Kidney (tissue), 13 donors: ENCODE measurements at regions not wholly inside any gene's neighbourhood (a gene's known extent, or its start where the extent isn't known, plus 50 kb on each side); places are given as distances from the start of the nearest gene placed in this dataset.
"Not testable (repeated sequence)": the region's sequence is repeated elsewhere in the genome, so short reads cannot be mapped to it uniquely, and the experiment has no call there.

Experiments
- DNase-seq, 5 donors: peaks; one replicate each; pipeline ENCODE4 v3.0.0-alpha.2; 2013 to 2020
- FAIRE-seq: peaks from 2 replicates; lab custom pipeline; 2012; peaks lifted over from hg19 to GRCh38; lab: Jason Lieb, UNC
- H3K27ac ChIP-seq, 2 donors: one replicate each; pipeline ENCODE4 v1.7.0; 2013; ENCODE audit warnings: low read depth in 2 of 2, low read length in 2 of 2, inconsistent platforms in 1 of 2
- H3K27me3 ChIP-seq: one replicate; pipeline ENCODE4 v1.7.1; 2013; ENCODE audit warnings: low read length, inconsistent platforms; ENCODE audit not compliant: control insufficient read depth, insufficient read depth
- H3K36me3 ChIP-seq, 3 donors: one replicate each; pipeline versions ENCODE4 v1.7.0 to v1.7.1; 2013; ENCODE audit warnings: low read length in 3 of 3, control low read depth in 1 of 3, inconsistent platforms in 1 of 3; ENCODE audit not compliant: insufficient read depth in 3 of 3, control insufficient read depth in 2 of 3
- H3K4me1 ChIP-seq, 3 donors: one replicate each; pipeline versions ENCODE4 v1.7.0 to v1.7.1; 2013; ENCODE audit warnings: low read length in 3 of 3, inconsistent platforms in 1 of 3, low read depth in 1 of 3; ENCODE audit not compliant: control insufficient read depth in 2 of 3, insufficient read depth in 2 of 3
- H3K4me3 ChIP-seq, 3 donors: one replicate each; pipeline versions ENCODE4 v1.7.0 to v1.8.1; 2013; ENCODE audit warnings: low read length in 3 of 3, control low read depth in 1 of 3, inconsistent platforms in 1 of 3
- H3K9ac ChIP-seq, 3 donors: one replicate each; pipeline versions ENCODE4 v1.7.0 to v1.7.1; 2013; ENCODE audit warnings: low read length in 3 of 3, control low read depth in 1 of 3, inconsistent platforms in 1 of 3
- H3K9me3 ChIP-seq, 3 donors: one replicate each; pipeline versions ENCODE4 v1.7.0 to v1.7.1; 2013; ENCODE audit warnings: low read length in 3 of 3, control low read depth in 1 of 3, inconsistent platforms in 1 of 3; ENCODE audit not compliant: control insufficient read depth in 2 of 3, insufficient read depth in 1 of 3
- CTCF ChIP-seq: IDR thresholded peaks from 3 replicates; pipeline ENCODE4 v1.5.1; 2012; ENCODE audit warnings: mild to moderate bottlenecking, moderate library complexity, borderline replicate concordance; ENCODE audit not compliant: insufficient read depth; ENCODE audit errors: extremely low read depth
- intact Hi-C: fragments of 100-400 bp; cut with DNase I; formaldehyde crosslinking; loops from one replicate; pipeline ENCODE4 v1.11.1; 2022
- donor health status: control.
- donor health status: control.
- donor health status: control.
- donor health status: control.
- donor health status: control.
- donor health status: DM: yes; HTN: yes; CAD: no.
- donor health status: Normal renal cell carcinoma (clear cell type).

- Histone ChIP-seq H3K9ac (no peak overlapping the region), H3K27me3 (no peaks in the 10 kb centered on the region), H3K27ac (no peak overlapping the region), H3K4me1 (no peaks in the 10 kb centered on the region), H3K36me3 (no peaks in the 10 kb centered on the region), H3K9me3 (no peaks in the 10 kb centered on the region), H3K4me3 (no peak overlapping the region)
- no peak for DNase-seq
- intact Hi-C loops: no loop called here
- FAIRE-seq: no peak
- TF ChIP-seq CTCF: no peak
Measured at GRCh38 chrX:67346667-67347066, 197.2 kb upstream of the AR start.

GRCh38 chrX:67347145-67347544 is 196.7 kb upstream of the AR start:
- intact Hi-C loops: no loop called here
- Histone ChIP-seq H3K9ac (no peak overlapping the region), H3K27ac (no peak overlapping the region), H3K9me3 (no peaks in the 10 kb centered on the region), H3K27me3 (no peaks in the 10 kb centered on the region), H3K4me3 (no peak overlapping the region), H3K4me1 (no peaks in the 10 kb centered on the region), H3K36me3 (no peaks in the 10 kb centered on the region)
- FAIRE-seq (no peak), DNase-seq (no peak)
- no peak for TF ChIP-seq CTCF

GRCh38 chrX:67351411-67351810 is 192.4 kb upstream of the AR start:
- no peaks in the 10 kb centered on the region for H3K36me3 ChIP-seq
- DNase-seq (no peak), FAIRE-seq (no peak)
- no peak overlapping the region for H3K9ac ChIP-seq
- no peaks in the 10 kb centered on the region for H3K4me1 ChIP-seq
- no peaks in the 10 kb centered on the region for H3K9me3 ChIP-seq
- no peaks in the 10 kb centered on the region for H3K27me3 ChIP-seq
- no peak overlapping the region for H3K27ac ChIP-seq
- no peak overlapping the region for H3K4me3 ChIP-seq
- TF ChIP-seq CTCF: no peak
- intact Hi-C loops: no loop called here

- DNase-seq (no peak), FAIRE-seq (no peak)
- Histone ChIP-seq H3K4me1 (no peaks in the 10 kb centered on the region), H3K9me3 (no peaks in the 10 kb centered on the region), H3K36me3 (no peaks in the 10 kb centered on the region), H3K27ac (no peak overlapping the region), H3K4me3 (no peak overlapping the region), H3K27me3 (no peaks in the 10 kb centered on the region), H3K9ac (no peak overlapping the region)
- intact Hi-C loops: no loop called here
- TF ChIP-seq CTCF: no peak
Measured at GRCh38 chrX:67353651-67354370, 190.0 kb upstream of the AR start.

- H3K27ac ChIP-seq, H3K27me3 ChIP-seq, H3K4me1 ChIP-seq, H3K9me3 ChIP-seq, DNase-seq, H3K36me3 ChIP-seq, H3K4me3 ChIP-seq, intact Hi-C loops, H3K9ac ChIP-seq, FAIRE-seq: not testable (repeated sequence)
Measured at GRCh38 chrX:67361267-67361666, 182.6 kb upstream of the AR start.
